Urothelium cell line (cell line): ENCODE measurements at regions not wholly inside any gene's neighbourhood (a gene's known extent, or its start where the extent isn't known, plus 50 kb on each side); places are given as distances from the start of the nearest gene placed in this dataset.

Source experiments
- DNase-seq: peaks from one replicate; pipeline ENCODE4 v3.0.0; 2011; ENCODE audit warnings: low spot score, mixed read lengths
- FAIRE-seq: peaks from 2 replicates; lab custom pipeline; 2011; peaks lifted over from hg19 to GRCh38; lab: Jason Lieb, UNC

GRCh38 chr4:62414563-62414962, 1214.4 kb downstream of the ADGRL3 start:
- FAIRE-seq = no peak
- DNase-seq = no peak

- peak; percentile 42 for FAIRE-seq
- DNase-seq = no peak
Measured at GRCh38 chr4:62410371-62411003, 1210.4 kb downstream of the ADGRL3 start.

- DNase-seq (no peak), FAIRE-seq (no peak)
Measured at GRCh38 chr4:62408454-62408853, 1208.3 kb downstream of the ADGRL3 start.

GRCh38 chr4:62407534-62407933, 1207.4 kb downstream of the ADGRL3 start:
- FAIRE-seq (peak; percentile 17), DNase-seq (no peak)

- no peak for DNase-seq
- no peak for FAIRE-seq
Measured at GRCh38 chr4:62402088-62402806, 1202.1 kb downstream of the ADGRL3 start.

GRCh38 chr4:62399242-62399641, 1199.1 kb downstream of the ADGRL3 start:
- FAIRE-seq = no peak
- peak; percentile 7 for DNase-seq

- FAIRE-seq (no peak), DNase-seq (no peak)
Measured at GRCh38 chr4:62398318-62398717, 1198.2 kb downstream of the ADGRL3 start.

- no peak for FAIRE-seq
- DNase-seq = no peak
Measured at GRCh38 chr4:62394766-62395165, 1194.6 kb downstream of the ADGRL3 start.

GRCh38 chr4:62387808-62388207, 1187.7 kb downstream of the ADGRL3 start:
- no peak for DNase-seq
- no peak for FAIRE-seq

- DNase-seq (no peak), FAIRE-seq (no peak)
Measured at GRCh38 chr4:62377700-62378099, 1177.6 kb downstream of the ADGRL3 start.

GRCh38 chr4:62377245-62377644, 1177.1 kb downstream of the ADGRL3 start:
- DNase-seq (no peak), FAIRE-seq (no peak)

- DNase-seq (no peak), FAIRE-seq (no peak)
Measured at GRCh38 chr4:62366939-62367338, 1166.8 kb downstream of the ADGRL3 start.

- DNase-seq (no peak), FAIRE-seq (no peak)
Measured at GRCh38 chr4:62360156-62360545, 1160.0 kb downstream of the ADGRL3 start.

- FAIRE-seq = no peak
- no peak for DNase-seq
Measured at GRCh38 chr4:62359441-62360155, 1159.5 kb downstream of the ADGRL3 start.

GRCh38 chr4:62344915-62345314, 1144.8 kb downstream of the ADGRL3 start:
- DNase-seq (no peak), FAIRE-seq (no peak)

- DNase-seq = no peak
- FAIRE-seq = peak; percentile 5
Measured at GRCh38 chr4:62344474-62344873, 1144.3 kb downstream of the ADGRL3 start.

- FAIRE-seq (no peak), DNase-seq (no peak)
Measured at GRCh38 chr4:62342346-62342745, 1142.2 kb downstream of the ADGRL3 start.

GRCh38 chr4:62328526-62328925, 1128.4 kb downstream of the ADGRL3 start:
- FAIRE-seq = peak; percentile 55
- DNase-seq = no peak

- no peak for DNase-seq
- FAIRE-seq = no peak
Measured at GRCh38 chr4:62327612-62328297, 1127.6 kb downstream of the ADGRL3 start.

GRCh38 chr4:62324215-62324614, 1124.1 kb downstream of the ADGRL3 start:
- DNase-seq (peak; percentile 2), FAIRE-seq (no peak)

GRCh38 chr4:62320612-62321011, 1120.5 kb downstream of the ADGRL3 start:
- DNase-seq (no peak), FAIRE-seq (no peak)
